Breast epithelium (tissue), 4 donors: ENCODE measurements at regions not wholly inside any gene's neighbourhood (a gene's known extent, or its start where the extent isn't known, plus 50 kb on each side); places are given as distances from the start of the nearest gene placed in this dataset.

Source experiments
- DNase-seq, 2 donors: peaks; one replicate each; pipeline ENCODE4 v3.0.0-alpha.2; 2019; ENCODE audit warnings: low spot score in 2 of 2
- H3K27ac ChIP-seq, 2 donors: fragments of 200-600 bp; sonication (generic) in 1 of 2; one replicate each; pipeline ENCODE4 v1.5.1; 2016 to 2019; ENCODE audit warnings: mild to moderate bottlenecking in 1 of 2
- H3K27me3 ChIP-seq, 2 donors: fragments of 200-600 bp; sonication (generic) in 1 of 2; one replicate each; pipeline versions ENCODE4 v1.5.1 to v1.6.0; 2017 to 2019; ENCODE audit warnings: control low read depth in 1 of 2, mild to moderate bottlenecking in 1 of 2
- H3K36me3 ChIP-seq: fragments of 200-600 bp; one replicate; pipeline ENCODE4 v1.5.1; 2019
- H3K4me1 ChIP-seq, 2 donors: fragments of 200-600 bp; sonication (generic); one replicate each; pipeline ENCODE4 v1.5.1; 2016 to 2019; ENCODE audit warnings: control low read depth in 1 of 2
- H3K4me3 ChIP-seq, 3 donors: fragments of 200-600 bp; sonication (generic); 1 replicate in 2 of 3; 2 replicates in 1 of 3; pipeline ENCODE4 v1.5.1; 2016 to 2019; ENCODE audit warnings: mild to moderate bottlenecking in 3 of 3, moderate library complexity in 2 of 3
- H3K9me3 ChIP-seq, 2 donors: fragments of 200-600 bp; sonication (generic) in 1 of 2; one replicate each; pipeline ENCODE4 v1.5.1; 2016 to 2019; ENCODE audit warnings: control low read depth in 1 of 2
- CTCF ChIP-seq, 3 donors: fragments of 450-650 bp; IDR thresholded peaks; one replicate each; pipeline ENCODE4 v1.5.1; 2016 to 2017; ENCODE audit warnings: antibody characterized with exemption in 3 of 3, mild to moderate bottlenecking in 3 of 3, moderate library complexity in 3 of 3
- POLR2A ChIP-seq: fragments of 450-650 bp; IDR thresholded peaks from one replicate; pipeline ENCODE4 v1.6.1; 2016; ENCODE audit warnings: antibody characterized with exemption, mild to moderate bottlenecking, moderate library complexity
- POLR2AphosphoS5 ChIP-seq, 3 donors: sonication (generic); formaldehyde crosslinking; IDR thresholded peaks; one replicate each; pipeline ENCODE4 v1.6.1; 2017; ENCODE audit warnings: antibody characterized with exemption in 3 of 3
- intact Hi-C: fragments of 100-400 bp; cut with DNase I; formaldehyde crosslinking; loops from one replicate; pipeline ENCODE4 v1.15.1; 2023; ENCODE audit warnings: low total_unique reads

- Histone ChIP-seq H3K4me1 (no peaks in the 10 kb centered on the region), H3K9me3 (peaks cover 6 to 17% of the 10 kb centered on the region in 2 donors), H3K27ac (no peak overlapping the region), H3K4me3 (no peak overlapping the region), H3K36me3 (no peaks in the 10 kb centered on the region), H3K27me3 (no peaks in the 10 kb centered on the region)
- intact Hi-C loops = no loop called here
- no peak for TF ChIP-seq POLR2AphosphoS5 (IDR thresholded peaks at IDR 0.05)
- no peak for TF ChIP-seq CTCF (IDR thresholded peaks at IDR 0.05)
- no peak for TF ChIP-seq POLR2A
- DNase-seq = no peak
Observed at GRCh38 chr5:165508286-165508685, 2002.9 kb downstream of the MAT2B start.

- H3K4me1 ChIP-seq = no peaks in the 10 kb centered on the region
- H3K9me3 ChIP-seq = peaks cover 6 to 17% of the 10 kb centered on the region in 2 donors
- H3K36me3 ChIP-seq = no peaks in the 10 kb centered on the region
- H3K27me3 ChIP-seq = no peaks in the 10 kb centered on the region
- H3K27ac ChIP-seq = no peak overlapping the region
- H3K4me3 ChIP-seq = no peak overlapping the region
- TF ChIP-seq CTCF (IDR thresholded peaks at IDR 0.05) (no peak), POLR2AphosphoS5 (IDR thresholded peaks at IDR 0.05) (no peak), POLR2A (no peak)
- DNase-seq = no peak
- intact Hi-C loops = no loop called here
Observed at GRCh38 chr5:165508861-165509260, 2003.4 kb downstream of the MAT2B start.

- H3K27ac ChIP-seq = no peak overlapping the region
Observed at GRCh38 chr5:165521816-165522610, 2016.6 kb downstream of the MAT2B start.

GRCh38 chr5:165525271-165525670 lies 2019.9 kb downstream of the MAT2B start:
- Histone ChIP-seq H3K4me1 (no peaks in the 10 kb centered on the region), H3K36me3 (no peaks in the 10 kb centered on the region), H3K9me3 (peaks cover 0 to 4% of the 10 kb centered on the region in 2 donors), H3K27me3 (no peaks in the 10 kb centered on the region), H3K4me3 (no peak overlapping the region), H3K27ac (no peak overlapping the region)
- TF ChIP-seq CTCF (IDR thresholded peaks at IDR 0.05) (no peak), POLR2AphosphoS5 (IDR thresholded peaks at IDR 0.05) (no peak), POLR2A (no peak)
- intact Hi-C loops = no loop called here
- no peak for DNase-seq

More at GRCh38 chr5:165521816-165522610, 2016.6 kb downstream of the MAT2B start:
- Histone ChIP-seq H3K36me3 (no peaks in the 10 kb centered on the region), H3K27me3 (no peaks in the 10 kb centered on the region), H3K4me1 (no peaks in the 10 kb centered on the region), H3K9me3 (no peaks in the 10 kb centered on the region), H3K4me3 (no peak overlapping the region)
- no peak for DNase-seq
- intact Hi-C loops = loop anchor here (5.0 kb wide), 1 partner anchor 990 kb away; no protein-coding TSS in a partner anchor
- TF ChIP-seq POLR2AphosphoS5 (IDR thresholded peaks at IDR 0.05) (no peak), POLR2A (no peak), CTCF (IDR thresholded peaks at IDR 0.05) (no peak)

- H3K4me1 ChIP-seq = no peaks in the 10 kb centered on the region
- peaks cover 0 to 4% of the 10 kb centered on the region in 2 donors for H3K9me3 ChIP-seq
- TF ChIP-seq POLR2AphosphoS5 (IDR thresholded peaks at IDR 0.05) = no peak
- no peak for TF ChIP-seq CTCF (IDR thresholded peaks at IDR 0.05)
- no peak for TF ChIP-seq POLR2A
- H3K4me3 ChIP-seq = no peak overlapping the region
- intact Hi-C loops = no loop called here
- DNase-seq = no peak
- H3K27ac ChIP-seq = no peak overlapping the region
- H3K36me3 ChIP-seq = no peaks in the 10 kb centered on the region
- no peaks in the 10 kb centered on the region for H3K27me3 ChIP-seq
Observed at GRCh38 chr5:165526357-165526756, 2020.9 kb downstream of the MAT2B start.
